Stimulated activated CD4-positive, alpha-beta T cell treated with anti-CD3 and anti-CD28 coated beads, TNF-alpha, amount 100 ng/mL, for 48 hours (primary cell): ENCODE measurements at regions not wholly inside any gene's neighbourhood (a gene's known extent, or its start where the extent isn't known, plus 50 kb on each side); places are given as distances from the start of the nearest gene placed in this dataset.
"Not testable (repeated sequence)": the region's sequence is repeated elsewhere in the genome, so short reads cannot be mapped to it uniquely, and the experiment has no call there.

Experiments used
- DNase-seq, 3 donors: peaks; one replicate each; pipeline ENCODE4 v3.0.0-alpha.2; 2020; ENCODE audit warnings: low read depth in 3 of 3

DNA sequence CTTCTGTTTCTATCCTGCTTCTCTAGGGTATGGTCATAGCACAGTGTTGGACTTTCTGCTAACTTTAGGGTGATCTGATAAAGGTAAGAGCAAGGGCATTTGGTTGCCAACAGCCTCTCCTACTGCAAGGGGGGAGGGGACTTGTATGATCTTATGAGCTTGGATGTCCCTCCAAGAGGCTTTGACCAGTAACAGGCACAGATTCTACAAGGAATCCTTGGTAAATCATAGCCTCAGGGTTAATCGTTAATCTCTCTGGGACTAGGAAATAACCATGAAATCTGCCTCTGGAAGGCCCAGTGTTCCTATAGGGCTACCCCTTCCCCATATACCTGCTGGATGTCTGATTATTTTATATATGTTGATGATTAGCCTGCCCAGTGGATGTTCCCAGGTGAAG, 134.8 kb upstream of the TNFSF4 start:
- no peak for DNase-seq

GRCh38 chr1:173342736-173343135, 134.4 kb upstream of the PRDX6 start:
- no peak for DNase-seq

- DNase-seq: no peak
These were observed 132.9 kb upstream of the PRDX6 start for GRCh38 chr1:173344034-173344743.

GRCh38 chr1:173347282-173347818, 129.8 kb upstream of the PRDX6 start:
- no peak for DNase-seq

DNA sequence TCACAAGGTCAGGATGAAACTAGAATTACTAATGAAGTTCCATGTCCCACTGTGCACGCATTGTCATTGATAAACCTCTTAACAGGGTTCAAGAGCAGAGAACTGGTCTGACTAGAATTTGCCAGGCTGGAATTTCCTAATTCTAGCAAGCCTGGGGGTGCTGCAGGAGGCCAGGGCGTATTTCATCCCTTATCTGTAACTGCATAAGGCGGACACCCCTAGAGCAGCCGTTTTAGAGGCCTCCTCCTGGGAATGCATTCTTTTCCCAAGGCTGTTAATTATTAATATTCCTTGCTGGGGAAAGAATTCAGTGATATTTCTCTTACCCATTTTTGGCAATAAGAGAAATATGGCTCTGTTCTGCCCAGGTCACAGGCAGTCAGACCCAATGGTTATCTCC, 124.5 kb upstream of the PRDX6 start:
- DNase-seq: not testable (repeated sequence)

DNA sequence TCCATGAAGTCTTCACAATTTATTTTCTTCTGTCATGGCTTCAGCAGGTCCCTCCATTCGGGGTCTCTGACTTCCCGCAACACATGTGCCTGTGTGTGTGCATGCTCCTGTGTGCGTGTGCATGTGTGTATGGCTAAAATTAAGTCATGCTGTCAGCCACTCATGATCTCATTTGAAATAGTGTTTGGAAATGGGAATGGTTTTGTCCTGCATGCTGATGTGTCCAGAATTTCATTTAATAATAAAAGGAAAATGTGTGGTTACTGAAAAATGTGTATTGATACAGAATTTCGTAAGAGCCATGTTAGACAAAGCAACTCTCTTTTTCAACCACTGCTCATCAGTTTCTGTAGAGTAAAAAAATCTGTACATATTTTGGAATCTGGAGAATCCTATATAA, 123.8 kb upstream of the PRDX6 start:
- no peak for DNase-seq

DNA sequence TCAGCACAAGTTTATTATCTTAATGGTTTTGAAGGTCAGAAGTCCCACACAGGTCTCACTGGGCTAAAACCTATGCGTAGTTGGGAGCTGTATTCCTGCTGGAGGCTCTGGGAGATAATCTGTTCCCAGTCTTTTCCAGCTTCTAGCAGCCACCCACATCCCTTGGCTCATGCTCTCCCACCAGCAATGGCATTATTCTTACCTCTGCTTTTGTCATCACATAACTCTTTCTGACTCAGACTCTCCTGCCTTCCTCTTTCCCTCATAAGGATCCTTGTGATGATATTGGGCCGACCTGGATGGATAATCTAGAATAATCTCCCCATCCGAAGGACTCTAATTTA, 122.2 kb upstream of the PRDX6 start:
- DNase-seq: no peak

GRCh38 chr1:173355281-173356031, 121.7 kb upstream of the PRDX6 start:
- no peak for DNase-seq

DNA sequence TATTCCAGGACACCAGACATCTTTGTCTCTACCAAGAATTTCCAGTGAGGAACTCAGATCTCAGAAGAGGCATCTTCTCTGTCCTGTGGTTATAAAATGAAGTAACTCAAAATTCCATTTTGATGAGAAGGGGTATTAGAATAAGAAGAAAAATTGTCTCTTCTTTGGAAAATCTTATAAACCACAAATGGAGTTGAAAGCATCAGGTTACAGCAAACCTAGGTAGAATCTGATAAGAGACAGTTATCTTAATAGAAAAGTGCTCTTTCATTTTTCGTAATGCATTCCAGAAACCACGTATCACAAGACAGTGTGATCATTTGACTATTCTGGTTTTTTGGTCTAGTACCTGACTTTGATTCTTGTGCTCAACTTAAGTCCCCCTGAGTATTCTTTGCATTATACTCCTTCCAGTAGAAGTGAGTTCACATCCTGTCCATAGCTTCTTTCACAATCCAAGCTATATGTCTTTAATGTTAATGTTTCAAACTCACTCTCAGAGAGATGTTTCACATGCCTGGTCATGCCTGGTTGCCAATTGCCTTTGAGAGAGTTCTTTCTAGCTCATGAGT, 120.9 kb upstream of the PRDX6 start:
- DNase-seq: no peak

- no peak for DNase-seq
These were observed 116.6 kb upstream of the PRDX6 start for GRCh38 chr1:173360487-173361063.

GRCh38 chr1:173362543-173362942, 114.6 kb upstream of the PRDX6 start:
- no peak for DNase-seq

DNA sequence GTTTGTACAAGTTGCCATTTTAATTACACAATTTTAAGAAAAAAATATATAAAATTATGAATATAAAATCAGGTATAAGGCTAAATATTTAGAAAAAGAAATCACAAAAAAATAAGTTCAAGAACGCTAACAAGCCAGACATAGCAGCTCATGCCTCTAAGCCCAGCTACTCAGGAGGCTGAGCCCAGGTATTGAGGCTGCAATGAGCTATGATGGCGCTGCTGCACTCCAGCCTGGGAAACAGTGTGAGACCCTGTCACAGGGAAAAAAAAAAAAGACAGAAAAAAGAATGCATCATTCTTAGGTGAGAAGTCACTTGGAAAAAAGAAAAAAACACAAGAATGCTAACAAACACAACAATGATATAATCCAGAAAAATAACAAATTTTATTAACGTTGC, 112.3 kb upstream of the PRDX6 start:
- no peak for DNase-seq

DNA sequence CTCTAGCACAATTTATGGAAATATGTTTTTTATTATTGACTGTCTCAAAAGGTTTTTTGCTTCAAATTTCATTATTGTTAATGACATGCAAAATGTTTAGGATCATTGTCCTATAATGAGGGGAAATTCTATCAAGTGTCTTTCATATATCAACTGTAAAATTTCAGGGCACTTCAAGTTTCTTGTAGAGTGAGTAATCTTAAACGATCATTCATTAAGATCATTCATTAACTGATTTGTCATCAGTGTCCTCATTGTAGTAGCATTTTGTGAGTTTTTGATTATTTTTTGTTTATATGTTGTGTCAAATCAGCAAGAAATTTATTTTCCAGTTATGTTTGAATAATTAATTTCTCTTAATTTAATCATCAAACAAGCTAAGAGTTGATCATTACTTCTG, 111.8 kb upstream of the PRDX6 start:
- DNase-seq: no peak

GRCh38 chr1:173367136-173367535, 110.0 kb upstream of the PRDX6 start:
- DNase-seq: no peak

DNA sequence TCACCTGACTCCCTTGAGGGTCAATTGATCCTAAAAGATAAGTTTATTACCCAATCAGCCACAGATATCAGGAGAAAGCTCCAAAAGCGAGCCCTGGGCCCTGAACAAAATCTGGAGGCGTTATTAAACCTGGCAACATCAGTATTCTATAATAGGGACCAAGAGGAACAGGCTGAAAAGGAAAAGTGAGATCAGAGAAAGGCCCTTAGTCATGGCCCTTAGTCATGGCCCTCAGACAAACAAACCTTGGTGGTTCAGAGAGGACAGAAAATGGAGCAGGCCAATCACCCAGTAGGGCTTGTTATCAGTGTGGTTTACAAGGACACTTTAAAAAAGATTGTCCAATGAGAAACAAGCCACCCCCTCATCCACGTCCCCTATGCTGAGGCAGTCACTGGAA, 106.5 kb upstream of the PRDX6 start:
- not testable (repeated sequence) for DNase-seq

- not testable (repeated sequence) for DNase-seq
These were observed 101.1 kb upstream of the PRDX6 start for GRCh38 chr1:173376065-173376464.

GRCh38 chr1:173377266-173377665, 99.9 kb upstream of the PRDX6 start:
- no peak for DNase-seq

DNA sequence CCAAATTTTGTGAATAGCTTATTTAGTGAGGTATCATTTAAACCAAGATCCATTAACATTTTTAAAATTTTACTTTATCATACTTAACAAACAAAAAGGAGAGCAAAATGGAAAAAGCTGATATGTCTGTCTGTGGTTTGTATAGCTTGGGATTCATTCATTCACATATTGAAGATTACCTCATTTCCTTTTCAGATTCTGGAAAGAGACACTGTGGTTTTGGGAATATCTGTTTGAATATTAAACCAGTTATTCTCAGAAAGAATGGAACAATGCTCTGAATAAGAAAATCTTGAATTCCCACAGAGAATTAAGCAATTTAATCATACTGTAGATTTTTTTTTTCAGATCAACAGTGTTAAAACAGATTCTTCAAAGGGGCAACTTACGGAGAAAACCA, 93.8 kb upstream of the PRDX6 start:
- no peak for DNase-seq

- DNase-seq: no peak
These were observed 88.8 kb upstream of the PRDX6 start for GRCh38 chr1:173388352-173388751.

- DNase-seq: no peak
These were observed 84.1 kb upstream of the PRDX6 start for GRCh38 chr1:173392895-173393658.

DNA sequence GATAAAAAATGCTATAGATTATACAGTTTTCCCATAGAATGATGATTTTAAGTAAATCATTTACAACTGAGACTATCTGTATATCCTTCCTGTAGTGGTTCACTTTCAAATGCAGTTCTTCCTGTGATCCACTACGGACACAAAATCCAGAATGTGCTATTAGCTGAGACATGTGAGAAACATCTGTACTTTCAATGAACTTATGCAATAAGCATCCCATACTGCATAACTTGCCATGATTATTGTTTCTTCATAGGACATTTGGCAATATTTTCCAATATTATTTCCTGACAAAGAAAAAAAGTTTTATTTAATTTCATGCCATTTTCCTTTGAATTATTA, 83.5 kb upstream of the PRDX6 start:
- no peak for DNase-seq

DNA sequence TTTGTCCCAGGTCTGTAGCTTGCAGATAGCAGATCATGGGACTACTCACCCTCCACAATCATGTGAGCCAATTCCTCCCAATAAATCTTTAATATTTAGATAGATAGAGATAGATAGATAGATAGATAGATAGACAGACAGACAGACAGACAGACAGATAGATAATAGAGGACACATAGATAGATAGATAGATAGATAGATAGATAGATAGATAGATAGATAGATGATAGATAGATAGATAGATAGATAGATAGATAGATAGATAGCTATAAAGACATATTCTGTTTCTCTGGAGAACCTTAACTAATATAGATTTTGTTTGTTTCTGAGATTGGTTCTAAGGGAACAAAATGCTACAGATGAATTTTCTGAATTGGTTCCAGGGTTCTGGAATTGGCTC, 82.3 kb upstream of the PRDX6 start:
- not testable (repeated sequence) for DNase-seq
